ENCODE measurements at regions not wholly inside any gene's neighbourhood (a gene's known extent, or its start where the extent isn't known, plus 50 kb on each side); places are given as distances from the start of the nearest gene placed in this dataset.
"Not testable (repeated sequence)": the region's sequence is repeated elsewhere in the genome, so short reads cannot be mapped to it uniquely, and the experiment has no call there.

- no peak for DNase-seq (ENCODE audit: low spot score)
- in situ Hi-C loops (cut with MboI; ENCODE audit: low pct_unique_long_range_greater_than_20kb, low sequenced_read_pairs, unreplicated experiment): no loop called here
- TF ChIP-seq CTCF (IDR thresholded peaks at IDR 0.05; ENCODE audit: extremely low read depth, insufficient read depth, missing control alignments): no peak
Measured at GRCh38 chr20:5397393-5397792, 80.6 kb upstream of the PROKR2 start.

- in situ Hi-C loops (cut with MboI; ENCODE audit: low pct_unique_long_range_greater_than_20kb, low sequenced_read_pairs, unreplicated experiment): no loop called here
- no peak for DNase-seq (ENCODE audit: low spot score)
Measured at GRCh38 chr20:5395932-5396727, 79.4 kb upstream of the PROKR2 start.

GRCh38 chr20:5393218-5393870 is 76.6 kb upstream of the PROKR2 start:
- in situ Hi-C loops (cut with MboI; ENCODE audit: low pct_unique_long_range_greater_than_20kb, low sequenced_read_pairs, unreplicated experiment): no loop called here
- no peak for DNase-seq (ENCODE audit: low spot score)
- no peak for TF ChIP-seq CTCF (IDR thresholded peaks at IDR 0.05; ENCODE audit: extremely low read depth, insufficient read depth, missing control alignments)

More at GRCh38 chr20:5395932-5396727, 79.4 kb upstream of the PROKR2 start:
- TF ChIP-seq CTCF (IDR thresholded peaks at IDR 0.05; ENCODE audit: extremely low read depth, insufficient read depth, missing control alignments): no peak

- DNase-seq (ENCODE audit: low spot score): no peak
- in situ Hi-C loops (cut with MboI; ENCODE audit: low pct_unique_long_range_greater_than_20kb, low sequenced_read_pairs, unreplicated experiment): no loop called here
- no peak for TF ChIP-seq CTCF (IDR thresholded peaks at IDR 0.05; ENCODE audit: extremely low read depth, insufficient read depth, missing control alignments)
Measured at GRCh38 chr20:5390720-5391119, 74.0 kb upstream of the PROKR2 start.

- DNase-seq (ENCODE audit: low spot score); in situ Hi-C loops (cut with MboI; ENCODE audit: low pct_unique_long_range_greater_than_20kb, low sequenced_read_pairs, unreplicated experiment): not testable (repeated sequence)
Measured at GRCh38 chr20:5386846-5387245, 70.1 kb upstream of the PROKR2 start.

GRCh38 chr20:5381527-5381926 is 64.8 kb upstream of the PROKR2 start:
- DNase-seq (ENCODE audit: low spot score); in situ Hi-C loops (cut with MboI; ENCODE audit: low pct_unique_long_range_greater_than_20kb, low sequenced_read_pairs, unreplicated experiment): not testable (repeated sequence)

- DNase-seq (ENCODE audit: low spot score): no peak
- no peak for TF ChIP-seq CTCF (IDR thresholded peaks at IDR 0.05; ENCODE audit: extremely low read depth, insufficient read depth, missing control alignments)
- in situ Hi-C loops (cut with MboI; ENCODE audit: low pct_unique_long_range_greater_than_20kb, low sequenced_read_pairs, unreplicated experiment): no loop called here
Measured at GRCh38 chr20:5377484-5377883, 60.7 kb upstream of the PROKR2 start.

All from GM13977 (cell line).